Psoas muscle (tissue), 7 donors: ENCODE measurements at regions not wholly inside any gene's neighbourhood (a gene's known extent, or its start where the extent isn't known, plus 50 kb on each side); places are given as distances from the start of the nearest gene placed in this dataset.

ENCODE experiments used
- ATAC-seq, 4 donors: fragments of 200-7000 bp; cut with Tn5 transposase; one replicate each; pipeline ENCODE4 v1.9.1; 2020; ENCODE audit warnings: moderate library complexity in 3 of 4, mild to moderate bottlenecking in 2 of 4
- DNase-seq, 2 donors: peaks; one replicate each; pipeline ENCODE4 v3.0.0-alpha.2; 2020
- H3K27ac ChIP-seq: fragments of 200-600 bp; one replicate; pipeline ENCODE4 v1.8.0; 2022
- H3K27me3 ChIP-seq, 3 donors: fragments of 200-600 bp in 1 of 3; one replicate each; pipeline versions ENCODE4 v1.6.1 to v1.8.0; 2013 to 2022; ENCODE audit warnings: low read length in 2 of 3, mild to moderate bottlenecking in 2 of 3, moderate library complexity in 1 of 3; ENCODE audit not compliant: insufficient read depth in 3 of 3
- H3K36me3 ChIP-seq, 2 donors: fragments of 200-600 bp in 1 of 2; one replicate each; pipeline versions ENCODE4 v1.6.1 to v1.8.0; 2013 to 2022; ENCODE audit warnings: low read depth in 1 of 2, mild to moderate bottlenecking in 1 of 2, moderate library complexity in 1 of 2; ENCODE audit not compliant: insufficient read depth in 1 of 2
- H3K4me1 ChIP-seq: fragments of 200-600 bp; one replicate; pipeline ENCODE4 v1.8.0; 2022
- H3K4me3 ChIP-seq: fragments of 200-600 bp; one replicate; pipeline ENCODE4 v1.8.0; 2022; ENCODE audit warnings: mild to moderate bottlenecking
- H3K9me3 ChIP-seq: fragments of 200-600 bp; one replicate; pipeline ENCODE4 v1.8.0; 2022
- CTCF ChIP-seq: fragments of 200-600 bp; IDR thresholded peaks from one replicate; pipeline ENCODE4 v1.8.0; 2022; ENCODE audit warnings: antibody characterized with exemption
- WGBS, 3 donors: extraction: QIAGEN DNeasy Blood & Tissue Kit; methylation state at CpG; one replicate each; pipeline versions ENCODE4 v1.1.6 to v1.1.7; 2013; 5-methylcytosine and 5-hydroxymethylcytosine counted together
- intact Hi-C, 2 donors: fragments of 100-400 bp; cut with DNase I; formaldehyde crosslinking; loops; one replicate each; pipeline versions ENCODE4 v1.11.0 to v1.14.2; 2022
- donor health status: healthy with polysubstance abuse.
- donor health status: DM: no; HTN: no; CAD: no; lungs with moderate emphysema.
- donor health status: Bipolar disorder and iron deficiency.
- donor health status: healthy.
- donor health status: DM: yes; HTN: yes; CAD: no.
- donor health status: DM: no; HTN: no; CAD: no.
- donor health status: DM: yes; HTN: yes; CAD: no.

GRCh38 chr6:166040292-166040691 is 127.4 kb downstream of the TBXT start:
- no peak for DNase-seq
- Histone ChIP-seq H3K4me1 (no peaks in the 10 kb centered on the region), H3K36me3 (no peaks in the 10 kb centered on the region), H3K4me3 (no peak overlapping the region), H3K27ac (no peak overlapping the region), H3K27me3 (no peaks in the 10 kb centered on the region), H3K9me3 (peaks cover 10% of the 10 kb centered on the region)
- intact Hi-C loops, result no loop called here
- TF ChIP-seq CTCF, result no peak
- ATAC-seq, result no peak
- WGBS, 3 donors, result 67 to 68% (median 68%) methylated on average over 4 of the region's 4 CpGs

- intact Hi-C loops, result no loop called here
- no peak for TF ChIP-seq CTCF
- Histone ChIP-seq H3K27me3 (no peaks in the 10 kb centered on the region), H3K4me1 (no peaks in the 10 kb centered on the region), H3K9me3 (peaks cover 10% of the 10 kb centered on the region), H3K36me3 (no peaks in the 10 kb centered on the region), H3K27ac (no peak overlapping the region), H3K4me3 (no peak overlapping the region)
- WGBS, 3 donors, result 64 to 68% (median 66%) methylated on average over 7 of the region's 7 CpGs
- ATAC-seq (no peak), DNase-seq (no peak)
Measured at GRCh38 chr6:166036316-166037095, 131.1 kb downstream of the TBXT start.

GRCh38 chr6:166032366-166033200 is 135.1 kb downstream of the TBXT start:
- Histone ChIP-seq H3K36me3 (no peaks in the 10 kb centered on the region), H3K4me1 (no peaks in the 10 kb centered on the region), H3K27me3 (no peaks in the 10 kb centered on the region), H3K9me3 (peaks cover 4% of the 10 kb centered on the region), H3K27ac (no peak overlapping the region), H3K4me3 (no peak overlapping the region)
- 44 to 47% (median 46%) methylated on average over 9 of the region's 9 CpGs for WGBS, 3 donors
- TF ChIP-seq CTCF, result no peak
- ATAC-seq (peak; percentile 27 to 53 (median 34)), DNase-seq (peak; percentile 53 to 60)
- intact Hi-C loops, result no loop called here

- ATAC-seq, result no peak
Measured at GRCh38 chr6:166031275-166031674, 136.4 kb downstream of the TBXT start.

More at GRCh38 chr6:166031275-166031674, 136.4 kb downstream of the TBXT start:
- H3K9me3 ChIP-seq, result no peaks in the 10 kb centered on the region
- H3K4me1 ChIP-seq, result no peaks in the 10 kb centered on the region
- H3K36me3 ChIP-seq, result no peaks in the 10 kb centered on the region
- H3K27me3 ChIP-seq, result no peaks in the 10 kb centered on the region
- no peak overlapping the region for H3K4me3 ChIP-seq
- intact Hi-C loops, result no loop called here
- DNase-seq, result no peak
- WGBS, 3 donors, result 78 to 86% (median 85%) methylated on average over 1 of the region's 1 CpG
- no peak for TF ChIP-seq CTCF
- no peak overlapping the region for H3K27ac ChIP-seq
